SK-N-SH (cell line): ENCODE measurements at regions not wholly inside any gene's neighbourhood (a gene's known extent, or its start where the extent isn't known, plus 50 kb on each side); places are given as distances from the start of the nearest gene placed in this dataset.

ENCODE experiments used
- CTCF ChIP-seq: fragments of 200-600 bp; sonication (generic); IDR thresholded peaks from 2 replicates; pipeline ENCODE4 v1.6.1; 2017; ENCODE audit warnings: antibody characterized with exemption, mild to moderate bottlenecking, moderate library complexity
- FOSL2 ChIP-seq: IDR thresholded peaks from 2 replicates; pipeline ENCODE4 v1.4.0; 2012; ENCODE audit warnings: low read depth, mild to moderate bottlenecking, moderate library complexity, borderline replicate concordance
- FOXJ3 ChIP-seq: sonication (generic); formaldehyde crosslinking; IDR thresholded peaks from 2 replicates; pipeline ENCODE4 v1.5.1; 2020; ENCODE audit warnings: mild to moderate bottlenecking, missing genetic modification reagents
- IRF3 ChIP-seq: fragments of 150-350 bp; IDR thresholded peaks from 2 replicates; pipeline ENCODE4 v1.6.1; 2016; ENCODE audit warnings: mild to moderate bottlenecking, low read depth, low read length
- MEF2A ChIP-seq: IDR thresholded peaks from 2 replicates; pipeline ENCODE4 v1.4.0; 2012; ENCODE audit warnings: low read depth, borderline replicate concordance
- POLR2AphosphoS5 ChIP-seq: IDR thresholded peaks from 2 replicates; pipeline ENCODE4 v1.6.1; 2012; ENCODE audit warnings: low read depth, low read length
- RAD21 ChIP-seq: IDR thresholded peaks from 2 replicates; pipeline ENCODE4 v1.6.1; 2012; ENCODE audit warnings: mild to moderate bottlenecking, low read length
- REST ChIP-seq: IDR thresholded peaks from 2 replicates; pipeline ENCODE4 v1.6.1; 2012; ENCODE audit warnings: mild to moderate bottlenecking, low read depth, low read length, moderate library complexity
- SMC3 ChIP-seq: IDR thresholded peaks from 2 replicates; pipeline ENCODE4 v1.6.1; 2012; ENCODE audit warnings: low read depth, low read length, improper control_type of control experiment
- TF ChIP-seq, protein P1 (sequence below): fragments of 150-350 bp; IDR thresholded peaks from 2 replicates; pipeline ENCODE4 v1.6.1; 2017; ENCODE audit warnings: antibody characterized with exemption, low read length, low read depth, borderline replicate concordance
- TF ChIP-seq, protein P2 (sequence below): IDR thresholded peaks from 2 replicates; pipeline ENCODE4; 2012

- no peak for TF ChIP-seq IRF3
- no peak for TF ChIP-seq SMC3
- no peak for TF ChIP-seq POLR2AphosphoS5
- TF ChIP-seq RAD21, result no peak
- no peak for TF ChIP-seq CTCF
- TF ChIP-seq FOXJ3 (CRISPR knock-in tag), result no peak
- no peak for TF ChIP-seq FOSL2
- TF ChIP-seq, protein P1, sequence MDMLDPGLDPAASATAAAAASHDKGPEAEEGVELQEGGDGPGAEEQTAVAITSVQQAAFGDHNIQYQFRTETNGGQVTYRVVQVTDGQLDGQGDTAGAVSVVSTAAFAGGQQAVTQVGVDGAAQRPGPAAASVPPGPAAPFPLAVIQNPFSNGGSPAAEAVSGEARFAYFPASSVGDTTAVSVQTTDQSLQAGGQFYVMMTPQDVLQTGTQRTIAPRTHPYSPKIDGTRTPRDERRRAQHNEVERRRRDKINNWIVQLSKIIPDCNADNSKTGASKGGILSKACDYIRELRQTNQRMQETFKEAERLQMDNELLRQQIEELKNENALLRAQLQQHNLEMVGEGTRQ, result no peak
- no peak for TF ChIP-seq REST
- no peak for TF ChIP-seq MEF2A
- TF ChIP-seq, protein P2, sequence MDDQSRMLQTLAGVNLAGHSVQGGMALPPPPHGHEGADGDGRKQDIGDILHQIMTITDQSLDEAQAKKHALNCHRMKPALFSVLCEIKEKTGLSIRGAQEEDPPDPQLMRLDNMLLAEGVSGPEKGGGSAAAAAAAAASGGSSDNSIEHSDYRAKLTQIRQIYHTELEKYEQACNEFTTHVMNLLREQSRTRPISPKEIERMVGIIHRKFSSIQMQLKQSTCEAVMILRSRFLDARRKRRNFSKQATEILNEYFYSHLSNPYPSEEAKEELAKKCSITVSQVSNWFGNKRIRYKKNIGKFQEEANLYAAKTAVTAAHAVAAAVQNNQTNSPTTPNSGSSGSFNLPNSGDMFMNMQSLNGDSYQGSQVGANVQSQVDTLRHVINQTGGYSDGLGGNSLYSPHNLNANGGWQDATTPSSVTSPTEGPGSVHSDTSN, result no peak
Observed at GRCh38 chr17:79213305-79213704, 138.7 kb downstream of the ENGASE start (continued).
